Gastrocnemius medialis (tissue), 4 donors: ENCODE measurements at regions not wholly inside any gene's neighbourhood (a gene's known extent, or its start where the extent isn't known, plus 50 kb on each side); places are given as distances from the start of the nearest gene placed in this dataset.

Experiments
- ATAC-seq, 2 donors: fragments of 150-250 bp; one replicate each; pipeline ENCODE4 v1.9.1; 2016
- DNase-seq, 2 donors: peaks; one replicate each; pipeline ENCODE4 v3.0.0-alpha.2; 2019
- H3K27ac ChIP-seq, 4 donors: fragments of 200-600 bp; sonication (generic); 1 replicate in 1 of 4; 2 replicates in 3 of 4; pipeline ENCODE4 v1.5.1; 2016 to 2018; ENCODE audit warnings: mild to moderate bottlenecking in 2 of 4, moderate library complexity in 1 of 4
- H3K27me3 ChIP-seq, 3 donors: fragments of 200-600 bp; sonication (generic) in 2 of 3; 1 replicate in 1 of 3; 2 replicates in 2 of 3; pipeline versions ENCODE4 v1.5.1 to v1.6.0; 2016 to 2019; ENCODE audit warnings: mild to moderate bottlenecking in 1 of 3, moderate library complexity in 1 of 3
- H3K36me3 ChIP-seq, 2 donors: fragments of 200-600 bp; sonication (generic) in 1 of 2; one replicate each; pipeline ENCODE4 v1.5.1; 2017 to 2018
- H3K4me1 ChIP-seq, 2 donors: fragments of 200-600 bp; sonication (generic) in 1 of 2; one replicate each; pipeline ENCODE4 v1.5.1; 2016 to 2017; ENCODE audit warnings: mild to moderate bottlenecking in 2 of 2
- H3K4me3 ChIP-seq, 4 donors: fragments of 200-600 bp; sonication (generic) in 3 of 4; 1 replicate in 1 of 4; 2 replicates in 3 of 4; pipeline ENCODE4 v1.5.1; 2016 to 2019; ENCODE audit warnings: mild to moderate bottlenecking in 2 of 4
- H3K9me3 ChIP-seq, 3 donors: fragments of 200-600 bp; sonication (generic) in 2 of 3; 1 replicate in 1 of 3; 2 replicates in 2 of 3; pipeline ENCODE4 v1.5.1; 2016 to 2019
- CTCF ChIP-seq, 5 experiments: fragments of 450-650 bp in 3 of 5; fragments of 200-600 bp in 2 of 5; sonication (generic) in 2 of 5; IDR thresholded peaks in 4 of 5; conservative IDR thresholded peaks in 1 of 5; 1 replicate in 4 of 5; 2 replicates in 1 of 5; pipeline ENCODE4 v1.5.1; 2016 to 2019; ENCODE audit warnings: antibody characterized with exemption in 5 of 5, mild to moderate bottlenecking in 3 of 5, moderate library complexity in 3 of 5
- POLR2A ChIP-seq, 2 donors: fragments of 450-650 bp; IDR thresholded peaks; one replicate each; pipeline ENCODE4 v1.6.1; 2017; ENCODE audit warnings: antibody characterized with exemption in 2 of 2, mild to moderate bottlenecking in 2 of 2, moderate library complexity in 2 of 2
- in situ Hi-C, 4 donors: fragments of 200-750 bp; cut with MboI; loops; one replicate each; pipeline versions ENCODE4 v1.15.0 to v1.8.0; 2017; ENCODE audit warnings: low sequenced_read_pairs in 4 of 4
- intact Hi-C: fragments of 100-400 bp; cut with DNase I; formaldehyde crosslinking; loops from one replicate; pipeline ENCODE4 v1.15.1; 2023; ENCODE audit warnings: low total_unique reads

GRCh38 chr5:108672639-108673038 lies 75.1 kb upstream of the FER start:
- H3K36me3 ChIP-seq: no peaks in the 10 kb centered on the region
- in situ Hi-C loops: no loop called here
- H3K4me3 ChIP-seq: no peak overlapping the region
- ATAC-seq (no peak), DNase-seq (no peak)
- no peak overlapping the region for H3K27ac ChIP-seq
- no peaks in the 10 kb centered on the region for H3K9me3 ChIP-seq
- TF ChIP-seq CTCF (IDR thresholded peaks at IDR 0.05 in 4 of 5, conservative IDR thresholded peaks at IDR 0.05 in 1 of 5) (no peak), POLR2A (IDR thresholded peaks at IDR 0.05) (no peak)
- H3K4me1 ChIP-seq: no peaks in the 10 kb centered on the region
- intact Hi-C loops: no loop called here
- no peaks in the 10 kb centered on the region for H3K27me3 ChIP-seq

GRCh38 chr5:108670591-108671289 lies 77.0 kb upstream of the FER start:
- in situ Hi-C loops (no loop called here), intact Hi-C loops (no loop called here)
- ATAC-seq: no peak

GRCh38 chr5:108669462-108669861 lies 78.2 kb upstream of the FER start:
- in situ Hi-C loops (no loop called here), intact Hi-C loops (no loop called here)
- DNase-seq (no peak), ATAC-seq (no peak)
- Histone ChIP-seq H3K36me3 (no peaks in the 10 kb centered on the region), H3K4me1 (no peaks in the 10 kb centered on the region), H3K4me3 (no peak overlapping the region), H3K27ac (no peak overlapping the region), H3K27me3 (no peaks in the 10 kb centered on the region), H3K9me3 (no peaks in the 10 kb centered on the region)
- TF ChIP-seq CTCF (IDR thresholded peaks at IDR 0.05 in 4 of 5, conservative IDR thresholded peaks at IDR 0.05 in 1 of 5): no peak
- no peak for TF ChIP-seq POLR2A (IDR thresholded peaks at IDR 0.05)

More at GRCh38 chr5:108670591-108671289, 77.0 kb upstream of the FER start:
- H3K36me3 ChIP-seq: no peaks in the 10 kb centered on the region
- no peaks in the 10 kb centered on the region for H3K4me1 ChIP-seq
- no peaks in the 10 kb centered on the region for H3K9me3 ChIP-seq
- TF ChIP-seq CTCF (IDR thresholded peaks at IDR 0.05 in 4 of 5, conservative IDR thresholded peaks at IDR 0.05 in 1 of 5): no peak
- TF ChIP-seq POLR2A (IDR thresholded peaks at IDR 0.05): no peak
- no peak for DNase-seq
- H3K27ac ChIP-seq: no peak overlapping the region
- H3K4me3 ChIP-seq: no peak overlapping the region
- no peaks in the 10 kb centered on the region for H3K27me3 ChIP-seq

GRCh38 chr5:108661590-108662219 lies 86.0 kb upstream of the FER start:
- TF ChIP-seq CTCF (IDR thresholded peaks at IDR 0.05 in 4 of 5, conservative IDR thresholded peaks at IDR 0.05 in 1 of 5): no peak
- no peak for TF ChIP-seq POLR2A (IDR thresholded peaks at IDR 0.05)
- no peak overlapping the region for H3K27ac ChIP-seq
- H3K27me3 ChIP-seq: no peaks in the 10 kb centered on the region
- no peaks in the 10 kb centered on the region for H3K36me3 ChIP-seq
- DNase-seq (no peak), ATAC-seq (no peak)
- H3K4me1 ChIP-seq: no peaks in the 10 kb centered on the region
- intact Hi-C loops: no loop called here
- H3K4me3 ChIP-seq: no peak overlapping the region
- no peaks in the 10 kb centered on the region for H3K9me3 ChIP-seq
- in situ Hi-C loops: no loop called here
